B cell (primary cell): ENCODE measurements at regions not wholly inside any gene's neighbourhood (a gene's known extent, or its start where the extent isn't known, plus 50 kb on each side); places are given as distances from the start of the nearest gene placed in this dataset.

Source experiments
- ATAC-seq: fragments of 200-7000 bp; cut with Tn5 transposase; one replicate; pipeline ENCODE4 v1.10.0; 2021; ENCODE audit warnings: low read depth, mild to moderate bottlenecking, moderate number of reproducible peaks, moderate library complexity
- CTCF ChIA-PET: fragments of 350-600 bp; sonication (Branson Sonifier 250); formaldehyde crosslinking; loops from one replicate; lab custom pipeline; 2021; ENCODE audit warnings: antibody characterized with exemption, inconsistent platforms; lab: Charles Lee
- POLR2A ChIA-PET: fragments of 350-600 bp; sonication (Branson Sonifier 250); formaldehyde crosslinking; loops from one replicate; lab custom pipeline; 2021; ENCODE audit warnings: antibody characterized with exemption; lab: Charles Lee
- DNase-seq: peaks from one replicate; pipeline ENCODE4 v3.0.0; 2013
- H2AFZ ChIP-seq: 2 replicates; pipeline ENCODE4 v1.6.1; 2012; ENCODE audit warnings: mild to moderate bottlenecking, low read depth, low read length; ENCODE audit not compliant: insufficient read depth, poor library complexity, severe bottlenecking
- H3K27ac ChIP-seq, 2 donors: 1 replicate in 1 of 2; 2 replicates in 1 of 2; pipeline ENCODE4 v1.5.1; 2012 to 2013; ENCODE audit warnings: low read length in 2 of 2, mild to moderate bottlenecking in 2 of 2, moderate library complexity in 1 of 2
- H3K27me3 ChIP-seq, 4 experiments: fragments of 200-600 bp in 1 of 4; sonication (generic) in 1 of 4; replicated peaks in 1 of 4; 1 replicate in 2 of 4; 2 replicates in 2 of 4; pipeline versions ENCODE4 v1.6.1 to v1.7.0; 2013 to 2016; ENCODE audit warnings: low read length in 3 of 4, mild to moderate bottlenecking in 2 of 4, mixed read lengths in 1 of 4, moderate library complexity in 1 of 4; ENCODE audit not compliant: insufficient read depth in 4 of 4, control insufficient read depth in 3 of 4; ENCODE audit errors: control extremely low read depth in 1 of 4
- H3K36me3 ChIP-seq, 2 experiments: replicated peaks in 1 of 2; 1 replicate in 1 of 2; 2 replicates in 1 of 2; pipeline versions ENCODE4 v1.6.1 to v1.7.1; 2013; ENCODE audit warnings: low read length in 1 of 2; ENCODE audit not compliant: insufficient read depth in 2 of 2, control insufficient read depth in 1 of 2; ENCODE audit errors: control extremely low read depth in 1 of 2, extremely low read depth in 1 of 2
- H3K4me1 ChIP-seq, 2 donors: fragments of 200-600 bp in 1 of 2; sonication (generic) in 1 of 2; 1 replicate in 1 of 2; 2 replicates in 1 of 2; pipeline versions ENCODE4 v1.5.1 to v1.6.1; 2013 to 2017; ENCODE audit warnings: low read length in 2 of 2; ENCODE audit not compliant: control insufficient read depth in 2 of 2, insufficient read depth in 2 of 2
- H3K4me2 ChIP-seq: replicated peaks from 2 replicates; pipeline ENCODE3; 2012; ENCODE audit warnings: mild to moderate bottlenecking, low read depth, low read length; ENCODE audit not compliant: poor library complexity, severe bottlenecking
- H3K4me3 ChIP-seq, 5 experiments: fragments of 200-600 bp in 1 of 5; sonication (generic) in 1 of 5; 1 replicate in 3 of 5; 2 replicates in 2 of 5; pipeline versions ENCODE4 v1.5.1 to v1.7.0; 2011 to 2016; ENCODE audit warnings: low read length in 4 of 5, mild to moderate bottlenecking in 4 of 5, low read depth in 2 of 5, control low read depth in 1 of 5, moderate library complexity in 1 of 5; ENCODE audit not compliant: insufficient read depth in 1 of 5; ENCODE audit errors: control extremely low read depth in 1 of 5, extremely low read depth in 1 of 5
- H3K79me2 ChIP-seq: fragments of 200-600 bp; sonication (generic); one replicate; pipeline ENCODE4 v1.6.0; 2016; ENCODE audit warnings: low read length; ENCODE audit not compliant: control insufficient read depth, insufficient read depth
- H3K9ac ChIP-seq: fragments of 200-600 bp; sonication (generic); 2 replicates; pipeline ENCODE4 v1.6.1; 2017; ENCODE audit warnings: mild to moderate bottlenecking, low read length, moderate library complexity
- H3K9me3 ChIP-seq, 3 donors: one replicate each; pipeline versions ENCODE4 v1.6.1 to v1.7.1; 2013; ENCODE audit warnings: low read length in 2 of 3; ENCODE audit not compliant: control insufficient read depth in 2 of 3, insufficient read depth in 1 of 3; ENCODE audit errors: control extremely low read depth in 1 of 3
- H4K20me1 ChIP-seq: 2 replicates; pipeline ENCODE4 v1.6.0; 2012; ENCODE audit warnings: mild to moderate bottlenecking, low read length; ENCODE audit not compliant: insufficient read depth, control insufficient read depth, poor library complexity, severe bottlenecking
- H3K27ac Mint-ChIP-seq: one replicate; pipeline ENCODE4 v1.8.0; 2021; ENCODE audit warnings: mixed read lengths
- H3K27me3 Mint-ChIP-seq: one replicate; pipeline ENCODE4 v1.8.0; 2021; ENCODE audit warnings: mixed read lengths
- H3K4me1 Mint-ChIP-seq: one replicate; pipeline ENCODE4 v1.8.0; 2021; ENCODE audit warnings: mixed read lengths
- H3K4me3 Mint-ChIP-seq: one replicate; pipeline ENCODE4 v1.8.0; 2021; ENCODE audit warnings: mixed read lengths
- H3K9me3 Mint-ChIP-seq: one replicate; pipeline ENCODE4 v1.8.0; 2022; ENCODE audit warnings: mixed read lengths; ENCODE audit not compliant: insufficient read depth
- EZH2 ChIP-seq: IDR thresholded peaks from 2 replicates; pipeline ENCODE4 v1.6.1; 2012; ENCODE audit warnings: borderline replicate concordance, low read depth, mild to moderate bottlenecking, moderate library complexity, low read length; ENCODE audit not compliant: insufficient read depth, poor library complexity, severe bottlenecking
- WGBS: methylation state at CpG from one replicate; pipeline ENCODE4 v1.1.5; 2013; ENCODE audit warnings: missing lambda C conversion rate; ENCODE audit not compliant: insufficient coverage; 5-methylcytosine and 5-hydroxymethylcytosine counted together
- intact Hi-C: fragments of 100-400 bp; cut with micrococcal nuclease; formaldehyde crosslinking; loops from one replicate; pipeline ENCODE4 v1.10.0; 2022
- TF ChIP-seq, protein P1 (sequence below): fragments of 200-600 bp; IDR thresholded peaks from one replicate; pipeline ENCODE4 v1.8.0; 2022; ENCODE audit warnings: antibody characterized with exemption, mild to moderate bottlenecking

DNA sequence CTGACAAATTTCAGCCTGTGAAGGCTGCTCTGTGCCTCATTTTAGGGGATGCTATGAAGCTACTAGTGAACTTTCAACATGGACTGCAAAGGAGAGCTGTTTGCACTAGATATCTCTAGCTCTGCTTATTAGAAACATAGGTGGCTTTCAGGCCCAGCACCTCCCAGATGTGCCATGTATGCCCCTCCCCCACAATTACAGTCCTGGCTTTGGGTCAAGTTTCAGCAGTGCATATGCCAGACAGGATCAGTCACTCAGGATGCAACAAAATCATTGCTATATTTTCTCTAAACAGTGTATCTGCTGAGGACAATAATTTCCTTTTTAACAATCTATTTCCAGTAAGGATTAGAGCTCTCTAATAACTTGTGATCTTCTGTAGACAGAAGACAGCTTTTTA lies 178.8 kb upstream of the STAC start:
- Mint-ChIP-seq H3K27ac (no peak overlapping the region), H3K4me1 (no peaks in the 10 kb centered on the region), H3K9me3 (no peaks in the 10 kb centered on the region), H3K27me3 (no peaks in the 10 kb centered on the region), H3K4me3 (no peak overlapping the region)
- no peak for DNase-seq
- Histone ChIP-seq H3K27me3 (no peaks in the 10 kb centered on the region), H3K27ac (no peak overlapping the region), H3K4me3 (no peak overlapping the region), H2AFZ (no peak overlapping the region), H3K4me1 (no peaks in the 10 kb centered on the region), H3K9me3 (no peaks in the 10 kb centered on the region), H3K36me3 (no peaks in the 10 kb centered on the region), H3K4me2 (no peak overlapping the region), H4K20me1 (no peaks in the 10 kb centered on the region), H3K79me2 (no peaks in the 10 kb centered on the region), H3K9ac (no peak overlapping the region)
- TF ChIP-seq, protein P1, sequence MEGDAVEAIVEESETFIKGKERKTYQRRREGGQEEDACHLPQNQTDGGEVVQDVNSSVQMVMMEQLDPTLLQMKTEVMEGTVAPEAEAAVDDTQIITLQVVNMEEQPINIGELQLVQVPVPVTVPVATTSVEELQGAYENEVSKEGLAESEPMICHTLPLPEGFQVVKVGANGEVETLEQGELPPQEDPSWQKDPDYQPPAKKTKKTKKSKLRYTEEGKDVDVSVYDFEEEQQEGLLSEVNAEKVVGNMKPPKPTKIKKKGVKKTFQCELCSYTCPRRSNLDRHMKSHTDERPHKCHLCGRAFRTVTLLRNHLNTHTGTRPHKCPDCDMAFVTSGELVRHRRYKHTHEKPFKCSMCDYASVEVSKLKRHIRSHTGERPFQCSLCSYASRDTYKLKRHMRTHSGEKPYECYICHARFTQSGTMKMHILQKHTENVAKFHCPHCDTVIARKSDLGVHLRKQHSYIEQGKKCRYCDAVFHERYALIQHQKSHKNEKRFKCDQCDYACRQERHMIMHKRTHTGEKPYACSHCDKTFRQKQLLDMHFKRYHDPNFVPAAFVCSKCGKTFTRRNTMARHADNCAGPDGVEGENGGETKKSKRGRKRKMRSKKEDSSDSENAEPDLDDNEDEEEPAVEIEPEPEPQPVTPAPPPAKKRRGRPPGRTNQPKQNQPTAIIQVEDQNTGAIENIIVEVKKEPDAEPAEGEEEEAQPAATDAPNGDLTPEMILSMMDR, result no peak
- TF ChIP-seq EZH2, result no peak
- CTCF ChIA-PET, result no interaction called here
- no peak for ATAC-seq
- intact Hi-C loops, result no loop called here
- POLR2A ChIA-PET, result no interaction called here

DNA sequence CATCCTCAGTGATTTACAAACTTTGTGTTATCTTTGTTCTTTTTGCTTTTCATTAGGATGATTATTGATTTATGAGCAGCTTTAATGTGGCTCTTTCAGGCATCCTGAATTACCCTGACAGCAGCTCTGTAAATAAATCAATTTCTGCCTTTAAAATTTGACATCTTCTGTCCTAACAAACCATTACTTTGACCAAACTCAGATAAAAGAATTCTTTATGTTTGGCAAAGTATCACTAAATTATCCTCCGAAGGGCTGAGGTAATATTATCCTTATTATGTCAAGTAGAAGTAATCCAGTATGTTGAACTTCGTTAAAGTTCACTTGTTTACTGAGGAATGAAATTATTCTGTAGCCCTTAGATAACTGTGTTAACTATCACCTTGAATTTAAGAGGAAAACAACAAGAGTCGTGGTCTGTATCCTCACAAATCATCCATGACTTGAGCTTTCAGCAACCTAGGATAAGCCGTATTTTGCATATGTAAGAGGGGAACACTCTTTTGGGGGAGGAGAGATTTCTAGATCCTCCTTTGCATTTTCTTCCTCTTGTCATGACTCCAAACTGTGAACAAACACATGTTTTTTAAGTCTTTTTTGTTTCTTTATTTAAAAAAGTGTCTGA lies 173.2 kb upstream of the STAC start:
- Histone ChIP-seq H2AFZ (no peak overlapping the region), H4K20me1 (no peaks in the 10 kb centered on the region), H3K9ac (no peak overlapping the region), H3K27ac (no peak overlapping the region), H3K4me3 (no peak overlapping the region), H3K27me3 (no peaks in the 10 kb centered on the region), H3K9me3 (no peaks in the 10 kb centered on the region), H3K36me3 (no peaks in the 10 kb centered on the region), H3K4me1 (no peaks in the 10 kb centered on the region), H3K4me2 (no peak overlapping the region), H3K79me2 (no peaks in the 10 kb centered on the region)
- Mint-ChIP-seq H3K9me3 (no peaks in the 10 kb centered on the region), H3K4me1 (no peaks in the 10 kb centered on the region), H3K4me3 (no peak overlapping the region), H3K27ac (no peak overlapping the region), H3K27me3 (no peaks in the 10 kb centered on the region)
- intact Hi-C loops, result no loop called here
- POLR2A ChIA-PET, result no interaction called here
- ATAC-seq (no peak), DNase-seq (no peak)
- WGBS, result no CpG with 5 or more reads among the region's 4 CpGs
- no peak for TF ChIP-seq EZH2
- TF ChIP-seq, protein P1, result no peak
- CTCF ChIA-PET, result no interaction called here
